H9 (cell line): ENCODE measurements at regions not wholly inside any gene's neighbourhood (a gene's known extent, or its start where the extent isn't known, plus 50 kb on each side); places are given as distances from the start of the nearest gene placed in this dataset.

Experiments used
- DNase-seq: peaks from one replicate; pipeline ENCODE4 v3.0.0-alpha.2; 2017
- H2AFZ ChIP-seq: one replicate; pipeline ENCODE4 v1.6.1; 2013; ENCODE audit warnings: mild to moderate bottlenecking, low read length, control low read depth, moderate library complexity
- H2AK5ac ChIP-seq: 2 replicates; pipeline ENCODE4 v1.6.1; 2013; ENCODE audit warnings: low read length, control low read depth, mixed read lengths; ENCODE audit not compliant: insufficient read length
- H2BK120ac ChIP-seq: one replicate; pipeline ENCODE4 v1.6.1; 2013; ENCODE audit warnings: low read depth, mild to moderate bottlenecking, low read length, control low read depth, inconsistent platforms; ENCODE audit not compliant: poor library complexity, severe bottlenecking
- H2BK12ac ChIP-seq: 2 replicates; pipeline ENCODE4 v1.6.1; 2013; ENCODE audit warnings: low read length, control low read depth, mixed read lengths, low read depth; ENCODE audit not compliant: insufficient read length
- H2BK15ac ChIP-seq: 2 replicates; pipeline ENCODE4 v1.6.1; 2013; ENCODE audit warnings: low read depth, low read length, control low read depth
- H2BK20ac ChIP-seq: one replicate; pipeline ENCODE4 v1.6.1; 2013; ENCODE audit warnings: low read depth, mild to moderate bottlenecking, low read length, control low read depth, inconsistent platforms; ENCODE audit not compliant: poor library complexity, severe bottlenecking
- H2BK5ac ChIP-seq: 2 replicates; pipeline ENCODE4 v1.6.1; 2013; ENCODE audit warnings: low read length, control low read depth, mixed read lengths; ENCODE audit not compliant: insufficient read length
- H3K14ac ChIP-seq: 2 replicates; pipeline ENCODE4 v1.6.1; 2013; ENCODE audit warnings: low read length, control low read depth; ENCODE audit not compliant: insufficient read depth
- H3K18ac ChIP-seq: 2 replicates; pipeline ENCODE4 v1.6.1; 2013; ENCODE audit warnings: low read depth, mild to moderate bottlenecking, mixed read lengths, low read length, control low read depth; ENCODE audit not compliant: insufficient read length
- H3K23ac ChIP-seq: 2 replicates; pipeline ENCODE4 v1.6.1; 2013; ENCODE audit warnings: low read length, control low read depth, mixed read lengths, low read depth; ENCODE audit not compliant: insufficient read length
- H3K23me2 ChIP-seq: 2 replicates; pipeline ENCODE4 v1.6.1; 2013; ENCODE audit warnings: low read depth, mild to moderate bottlenecking, mixed read lengths, low read length, control low read depth; ENCODE audit not compliant: insufficient read length, poor library complexity, severe bottlenecking
- H3K27ac ChIP-seq: 2 replicates; pipeline ENCODE4 v1.5.1; 2013; ENCODE audit warnings: low read length, control low read depth, mixed read lengths, low read depth; ENCODE audit not compliant: insufficient read length
- H3K27me3 ChIP-seq: 2 replicates; pipeline ENCODE4 v1.6.1; 2013; ENCODE audit warnings: low read length, control low read depth, inconsistent platforms; ENCODE audit not compliant: insufficient read depth
- H3K4ac ChIP-seq: 2 replicates; pipeline ENCODE4 v1.6.1; 2013; ENCODE audit warnings: low read depth, mild to moderate bottlenecking, control low read depth, inconsistent platforms, low read length, moderate library complexity
- H3K4me1 ChIP-seq: 2 replicates; pipeline ENCODE4 v1.6.1; 2013; ENCODE audit warnings: low read length, control low read depth, inconsistent platforms; ENCODE audit not compliant: insufficient read depth
- H3K4me2 ChIP-seq: 2 replicates; pipeline ENCODE4 v1.6.1; 2013; ENCODE audit warnings: low read length, control low read depth, mixed read lengths; ENCODE audit not compliant: insufficient read length, insufficient read depth
- H3K56ac ChIP-seq: 2 replicates; pipeline ENCODE4 v1.6.1; 2013; ENCODE audit warnings: low read depth, mild to moderate bottlenecking, mixed read lengths, low read length, control low read depth; ENCODE audit not compliant: insufficient read length
- H3K79me1 ChIP-seq: 2 replicates; pipeline ENCODE4 v1.6.1; 2013; ENCODE audit warnings: low read depth, mild to moderate bottlenecking, moderate library complexity, low read length, control low read depth, inconsistent platforms; ENCODE audit not compliant: insufficient read depth, poor library complexity, severe bottlenecking
- H3K79me2 ChIP-seq: 2 replicates; pipeline ENCODE4 v1.6.1; 2013; ENCODE audit warnings: low read length, control low read depth, inconsistent platforms; ENCODE audit not compliant: insufficient read depth
- H3K9ac ChIP-seq: 2 replicates; pipeline ENCODE4 v1.6.1; 2013; ENCODE audit warnings: low read length, control low read depth, mixed read lengths; ENCODE audit not compliant: insufficient read length; ENCODE audit errors: extremely low read depth
- H3K9me3 ChIP-seq: one replicate; pipeline ENCODE4 v1.6.1; 2013; ENCODE audit warnings: low read depth, low read length, inconsistent platforms; ENCODE audit not compliant: control insufficient read depth
- H3T11ph ChIP-seq: one replicate; pipeline ENCODE4 v1.6.1; 2013; ENCODE audit warnings: mild to moderate bottlenecking, low read length, control low read depth, inconsistent platforms
- H4K20me1 ChIP-seq: one replicate; pipeline ENCODE4 v1.6.1; 2013; ENCODE audit not compliant: control insufficient read depth, insufficient read length, insufficient read depth
- H4K5ac ChIP-seq: 2 replicates; pipeline ENCODE4 v1.6.1; 2013; ENCODE audit warnings: low read depth, mild to moderate bottlenecking, mixed read lengths, low read length, control low read depth; ENCODE audit not compliant: insufficient read length
- H4K8ac ChIP-seq: replicated peaks from 2 replicates; pipeline ENCODE4 v1.6.1; 2013; ENCODE audit warnings: low read length, control low read depth, mixed read lengths, low read depth; ENCODE audit not compliant: insufficient read length
- H4K91ac ChIP-seq: 2 replicates; pipeline ENCODE4 v1.6.1; 2013; ENCODE audit warnings: low read depth, mild to moderate bottlenecking, moderate library complexity, mixed read lengths, low read length, control low read depth; ENCODE audit not compliant: insufficient read length
- H3K27ac Mint-ChIP-seq, 3 experiments: 2 replicates in 2 of 3; 3 replicates in 1 of 3; pipeline ENCODE4 v1.8.0; 2020 to 2021; ENCODE audit warnings: mixed read lengths in 3 of 3, mild to moderate bottlenecking in 1 of 3, moderate library complexity in 1 of 3
- H3K27me3 Mint-ChIP-seq: 2 replicates; pipeline ENCODE4 v1.8.0; 2021; ENCODE audit warnings: low read depth, mild to moderate bottlenecking, moderate library complexity, mixed read lengths
- H3K36me3 Mint-ChIP-seq, 3 experiments: 2 replicates in 2 of 3; 3 replicates in 1 of 3; pipeline ENCODE4 v1.8.0; 2020 to 2021; ENCODE audit warnings: low read depth in 3 of 3, mixed read lengths in 3 of 3; ENCODE audit not compliant: insufficient read depth in 1 of 3
- H3K4me1 Mint-ChIP-seq, 2 experiments: 2 replicates each; pipeline ENCODE4 v1.8.0; 2020; ENCODE audit warnings: mixed read lengths in 2 of 2
- H3K4me3 Mint-ChIP-seq, 2 experiments: 2 replicates in 1 of 2; 3 replicates in 1 of 2; pipeline ENCODE4 v1.8.0; 2020 to 2021; ENCODE audit warnings: mild to moderate bottlenecking in 2 of 2, mixed read lengths in 2 of 2, moderate library complexity in 1 of 2
- H3K9me3 Mint-ChIP-seq, 2 experiments: 2 replicates in 1 of 2; 3 replicates in 1 of 2; pipeline ENCODE4 v1.8.0; 2020; ENCODE audit warnings: mild to moderate bottlenecking in 2 of 2, mixed read lengths in 2 of 2, moderate library complexity in 1 of 2
- WGBS: extraction: QIAGEN DNeasy Blood & Tissue Kit; methylation state at CpG from one replicate; pipeline ENCODE4 v1.1.7; 2013; ENCODE audit warnings: missing lambda C conversion rate, low lambda C conversion rate, mixed read lengths; ENCODE audit not compliant: insufficient read length; ENCODE audit errors: extremely low coverage; 5-methylcytosine and 5-hydroxymethylcytosine counted together
- TF ChIP-seq, protein P1 (sequence below): fragments of 200-600 bp; sonication (generic); conservative IDR thresholded peaks from 3 replicates; pipeline ENCODE4 v1.8.0; 2021; ENCODE audit warnings: antibody characterized with exemption, mild to moderate bottlenecking

DNA sequence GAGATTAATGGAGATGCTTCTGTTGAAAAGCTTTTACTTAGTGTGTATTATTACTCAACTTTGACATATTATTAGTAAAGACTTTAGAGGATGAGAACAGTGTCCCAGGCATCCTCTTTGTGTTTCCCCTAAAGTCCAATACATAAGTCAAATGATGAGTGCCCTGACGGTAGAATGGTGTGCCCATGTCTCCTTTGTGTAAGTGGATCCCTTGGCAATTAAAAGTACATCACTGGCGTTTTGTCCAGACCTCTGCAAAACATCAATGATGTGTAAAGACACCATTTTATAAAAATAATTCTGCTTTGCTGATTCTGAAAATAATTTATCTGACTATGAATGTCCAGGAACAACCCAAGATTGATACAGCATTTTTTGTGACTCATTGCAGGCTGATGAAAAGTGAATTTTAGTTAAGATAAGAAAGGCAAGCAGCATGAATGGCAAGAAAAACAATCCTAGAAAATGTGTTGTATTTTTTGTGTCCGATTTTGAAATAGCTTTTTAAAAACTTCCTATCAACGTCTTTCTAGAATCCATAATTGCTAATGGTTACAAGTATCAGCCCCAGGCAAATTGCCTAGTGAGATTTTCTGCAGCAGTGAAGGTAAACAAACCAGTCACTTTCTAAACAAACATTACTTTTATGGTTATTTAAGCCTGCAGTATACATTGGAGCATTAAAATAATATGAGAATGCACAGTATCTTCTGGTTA is 251.5 kb downstream of the PTPRC start:
- Histone ChIP-seq H3K14ac (no peak overlapping the region), H2BK5ac (no peak overlapping the region), H3K23me2 (no peaks in the 10 kb centered on the region), H3K79me1 (no peaks in the 10 kb centered on the region), H2BK12ac (no peak overlapping the region), H3K4me2 (no peak overlapping the region), H2AFZ (no peak overlapping the region), H3K27ac (no peak overlapping the region), H4K20me1 (no peaks in the 10 kb centered on the region), H4K5ac (no peak overlapping the region), H3K27me3 (no peaks in the 10 kb centered on the region), H3K9ac (no peak overlapping the region), H4K91ac (no peak overlapping the region), H3K18ac (no peak overlapping the region), H2BK20ac (no peak overlapping the region), H3K23ac (no peak overlapping the region), H2BK15ac (no peak overlapping the region), H3K4ac (no peak overlapping the region), H2AK5ac (no peak overlapping the region), H2BK120ac (no peak overlapping the region), H3T11ph (no peak overlapping the region), H3K4me1 (no peaks in the 10 kb centered on the region), H4K8ac (no peak overlapping the region), H3K79me2 (no peaks in the 10 kb centered on the region), H3K56ac (no peak overlapping the region), H3K9me3 (no peaks in the 10 kb centered on the region)
- Mint-ChIP-seq H3K36me3 (no peaks in the 10 kb centered on the region), H3K27ac (no peak overlapping the region), H3K27me3 (no peaks in the 10 kb centered on the region), H3K4me1 (peaks cover 0 to 6% of the 10 kb centered on the region in 2 experiments; a peak in 2 of 4 replicates), H3K4me3 (no peak overlapping the region), H3K9me3 (no peaks in the 10 kb centered on the region)
- TF ChIP-seq, protein P1, sequence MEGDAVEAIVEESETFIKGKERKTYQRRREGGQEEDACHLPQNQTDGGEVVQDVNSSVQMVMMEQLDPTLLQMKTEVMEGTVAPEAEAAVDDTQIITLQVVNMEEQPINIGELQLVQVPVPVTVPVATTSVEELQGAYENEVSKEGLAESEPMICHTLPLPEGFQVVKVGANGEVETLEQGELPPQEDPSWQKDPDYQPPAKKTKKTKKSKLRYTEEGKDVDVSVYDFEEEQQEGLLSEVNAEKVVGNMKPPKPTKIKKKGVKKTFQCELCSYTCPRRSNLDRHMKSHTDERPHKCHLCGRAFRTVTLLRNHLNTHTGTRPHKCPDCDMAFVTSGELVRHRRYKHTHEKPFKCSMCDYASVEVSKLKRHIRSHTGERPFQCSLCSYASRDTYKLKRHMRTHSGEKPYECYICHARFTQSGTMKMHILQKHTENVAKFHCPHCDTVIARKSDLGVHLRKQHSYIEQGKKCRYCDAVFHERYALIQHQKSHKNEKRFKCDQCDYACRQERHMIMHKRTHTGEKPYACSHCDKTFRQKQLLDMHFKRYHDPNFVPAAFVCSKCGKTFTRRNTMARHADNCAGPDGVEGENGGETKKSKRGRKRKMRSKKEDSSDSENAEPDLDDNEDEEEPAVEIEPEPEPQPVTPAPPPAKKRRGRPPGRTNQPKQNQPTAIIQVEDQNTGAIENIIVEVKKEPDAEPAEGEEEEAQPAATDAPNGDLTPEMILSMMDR = no peak
- no peak for DNase-seq
- WGBS = no CpG with 5 or more reads among the region's 4 CpGs
